Trophoblast cell (in vitro differentiated cells and primary cell): ENCODE measurements at regions not wholly inside any gene's neighbourhood (a gene's known extent, or its start where the extent isn't known, plus 50 kb on each side); places are given as distances from the start of the nearest gene placed in this dataset.
A peak's percentile ranks its signal among the peaks of the same experiment; 100 is the strongest.

Experiments
- DNase-seq, 2 donors: peaks; one replicate each; pipeline ENCODE4 v3.0.0-alpha.2; 2016
- H2AFZ ChIP-seq: 2 replicates; pipeline ENCODE4 v1.6.1; 2013; ENCODE audit warnings: low read length, moderate library complexity, mild to moderate bottlenecking; ENCODE audit not compliant: insufficient read depth, poor library complexity
- H2AK5ac ChIP-seq: 2 replicates; pipeline ENCODE4 v1.6.1; 2013; ENCODE audit warnings: mild to moderate bottlenecking, low read length
- H2BK120ac ChIP-seq: 2 replicates; pipeline ENCODE4 v1.6.1; 2013; ENCODE audit warnings: low read length, mild to moderate bottlenecking, moderate library complexity; ENCODE audit not compliant: insufficient read depth, poor library complexity
- H2BK12ac ChIP-seq: 2 replicates; pipeline ENCODE4 v1.6.1; 2013; ENCODE audit warnings: mild to moderate bottlenecking, low read length, moderate library complexity
- H2BK5ac ChIP-seq: 2 replicates; pipeline ENCODE4 v1.6.1; 2013; ENCODE audit warnings: low read length, low read depth, moderate library complexity, mild to moderate bottlenecking; ENCODE audit not compliant: poor library complexity
- H3K14ac ChIP-seq: 2 replicates; pipeline ENCODE4 v1.6.1; 2013; ENCODE audit warnings: mild to moderate bottlenecking, low read length
- H3K18ac ChIP-seq: 2 replicates; pipeline ENCODE4 v1.6.1; 2013; ENCODE audit warnings: mild to moderate bottlenecking, low read length
- H3K23ac ChIP-seq: 2 replicates; pipeline ENCODE4 v1.6.1; 2013; ENCODE audit warnings: low read length
- H3K27ac ChIP-seq: 2 replicates; pipeline ENCODE4 v1.5.1; 2013; ENCODE audit warnings: low read depth, mild to moderate bottlenecking, inconsistent platforms, low read length, moderate library complexity
- H3K27me3 ChIP-seq: 2 replicates; pipeline ENCODE4 v1.6.1; 2013; ENCODE audit warnings: inconsistent platforms, mild to moderate bottlenecking, low read length, moderate library complexity; ENCODE audit not compliant: insufficient read depth
- H3K36me3 ChIP-seq, 2 experiments: 1 replicate in 1 of 2; 2 replicates in 1 of 2; pipeline ENCODE4 v1.6.1; 2013; ENCODE audit warnings: low read length in 2 of 2, mild to moderate bottlenecking in 2 of 2, moderate library complexity in 1 of 2; ENCODE audit not compliant: insufficient read depth in 2 of 2, control insufficient read depth in 1 of 2
- H3K4ac ChIP-seq: 2 replicates; pipeline ENCODE4 v1.6.1; 2013; ENCODE audit warnings: low read depth, mild to moderate bottlenecking, low read length, moderate library complexity
- H3K4me1 ChIP-seq, 2 experiments: 1 replicate in 1 of 2; 2 replicates in 1 of 2; pipeline ENCODE4 v1.6.1; 2013; ENCODE audit warnings: low read length in 2 of 2, mild to moderate bottlenecking in 2 of 2, moderate library complexity in 1 of 2; ENCODE audit not compliant: insufficient read depth in 2 of 2, control insufficient read depth in 1 of 2
- H3K4me2 ChIP-seq: 2 replicates; pipeline ENCODE4 v1.6.1; 2013; ENCODE audit warnings: inconsistent platforms, mild to moderate bottlenecking, low read length, moderate library complexity
- H3K4me3 ChIP-seq: 2 replicates; pipeline ENCODE4 v1.5.1; 2013; ENCODE audit warnings: mild to moderate bottlenecking, low read depth, low read length, inconsistent platforms
- H3K79me1 ChIP-seq: one replicate; pipeline ENCODE4 v1.6.1; 2013; ENCODE audit warnings: low read length
- H3K79me2 ChIP-seq: 2 replicates; pipeline ENCODE4 v1.6.1; 2013; ENCODE audit warnings: low read length, mild to moderate bottlenecking; ENCODE audit not compliant: control insufficient read depth, insufficient read depth, poor library complexity
- H3K9ac ChIP-seq: 2 replicates; pipeline ENCODE4 v1.6.1; 2013; ENCODE audit warnings: mild to moderate bottlenecking, low read length
- H3K9me3 ChIP-seq: 2 replicates; pipeline ENCODE4 v1.6.1; 2013; ENCODE audit warnings: low read depth, mild to moderate bottlenecking, control low read depth, inconsistent platforms, low read length; ENCODE audit not compliant: insufficient read depth
- H4K12ac ChIP-seq: 2 replicates; pipeline ENCODE4 v1.6.1; 2013; ENCODE audit warnings: low read depth, mild to moderate bottlenecking, low read length, moderate library complexity
- H4K8ac ChIP-seq: 2 replicates; pipeline ENCODE4 v1.6.1; 2013; ENCODE audit warnings: low read depth, mild to moderate bottlenecking, low read length, moderate library complexity
- H4K91ac ChIP-seq: one replicate; pipeline ENCODE4 v1.6.1; 2013; ENCODE audit warnings: low read depth, mild to moderate bottlenecking, low read length, moderate library complexity
- WGBS: extraction: QIAGEN DNeasy Blood & Tissue Kit; methylation state at CpG from one replicate; pipeline ENCODE4 v1.1.7; 2013; ENCODE audit warnings: missing lambda C conversion rate; ENCODE audit not compliant: insufficient read length, insufficient coverage; ENCODE audit errors: extremely low coverage; 5-methylcytosine and 5-hydroxymethylcytosine counted together

- Histone ChIP-seq H3K4me1 (peaks cover 4 to 5% of the 10 kb centered on the region in 2 experiments), H2AK5ac (no peak overlapping the region), H4K8ac (peak overlapping the region; percentile 52), H4K12ac (no peak overlapping the region), H3K18ac (no peak overlapping the region), H3K79me1 (peaks cover 3% of the 10 kb centered on the region), H4K91ac (peak overlapping the region; percentile 57), H3K4me2 (no peak overlapping the region), H3K4ac (no peak overlapping the region), H3K36me3 (no peaks in the 10 kb centered on the region), H3K27me3 (no peaks in the 10 kb centered on the region), H3K9me3 (no peaks in the 10 kb centered on the region), H3K9ac (no peak overlapping the region), H3K14ac (peak overlapping the region; percentile 13), H3K4me3 (no peak overlapping the region), H2BK5ac (no peak overlapping the region), H2BK120ac (no peak overlapping the region), H3K27ac (no peak overlapping the region), H3K79me2 (no peaks in the 10 kb centered on the region), H2AFZ (no peak overlapping the region), H2BK12ac (peak overlapping the region; percentile 89), H3K23ac (no peak overlapping the region)
- WGBS: no CpG with 5 or more reads among the region's 8 CpGs
- DNase-seq: peak; percentile 53 to 57
These were observed 593.6 kb downstream of the BNC2 start for GRCh38 chr9:16276866-16277265.

- Histone ChIP-seq H3K36me3 (no peaks in the 10 kb centered on the region), H3K23ac (no peak overlapping the region), H3K27ac (no peak overlapping the region), H3K9ac (no peak overlapping the region), H4K12ac (no peak overlapping the region), H2AK5ac (no peak overlapping the region), H3K4ac (no peak overlapping the region), H4K91ac (peak overlapping the region; percentile 14), H3K14ac (no peak overlapping the region), H3K4me2 (no peak overlapping the region), H2BK12ac (peak overlapping the region; percentile 70), H3K18ac (no peak overlapping the region), H3K79me2 (no peaks in the 10 kb centered on the region), H3K79me1 (peaks cover 5% of the 10 kb centered on the region), H3K9me3 (no peaks in the 10 kb centered on the region), H2BK5ac (no peak overlapping the region), H4K8ac (no peak overlapping the region), H2AFZ (no peak overlapping the region), H3K4me1 (peaks cover 7 to 9% of the 10 kb centered on the region in 2 experiments), H2BK120ac (no peak overlapping the region), H3K4me3 (no peak overlapping the region), H3K27me3 (no peaks in the 10 kb centered on the region)
- no CpG with 5 or more reads among the region's 8 CpGs for WGBS
- DNase-seq: no peak
These were observed 593.0 kb downstream of the BNC2 start for GRCh38 chr9:16277471-16277960.

GRCh38 chr9:16278326-16278999 lies 592.0 kb downstream of the BNC2 start:
- no CpG with 5 or more reads among the region's 13 CpGs for WGBS
- no peak overlapping the region for H3K14ac ChIP-seq

GRCh38 chr9:16281707-16282106 lies 588.8 kb downstream of the BNC2 start:
- H3K23ac ChIP-seq: no peak overlapping the region
- H3K79me2 ChIP-seq: no peaks in the 10 kb centered on the region
- H3K18ac ChIP-seq: peak overlapping the region; percentile 50
- H4K8ac ChIP-seq: no peak overlapping the region
- H3K4me1 ChIP-seq: peaks cover 7 to 9% of the 10 kb centered on the region in 2 experiments
- peak overlapping the region; percentile 54 for H4K91ac ChIP-seq
- H2AK5ac ChIP-seq: no peak overlapping the region
- no peak overlapping the region for H4K12ac ChIP-seq
- peak overlapping the region; percentile 50 for H3K14ac ChIP-seq
- peak overlapping the region; percentile 11 for H2BK5ac ChIP-seq
- no peak overlapping the region for H3K4me3 ChIP-seq
- no peak overlapping the region for H3K9ac ChIP-seq
- WGBS: no CpG with 5 or more reads among the region's 5 CpGs
- H2BK120ac ChIP-seq: peak overlapping the region; percentile 75
- peaks cover 2% of the 10 kb centered on the region for H3K9me3 ChIP-seq
- no peak overlapping the region for H3K4ac ChIP-seq
- H3K4me2 ChIP-seq: no peak overlapping the region
- no peak overlapping the region for H3K27ac ChIP-seq
- peaks cover 5% of the 10 kb centered on the region for H3K79me1 ChIP-seq
- no peak overlapping the region for H2AFZ ChIP-seq
- no peaks in the 10 kb centered on the region for H3K27me3 ChIP-seq
- peak; percentile 33 to 84 for DNase-seq
- no peaks in the 10 kb centered on the region for H3K36me3 ChIP-seq
- peak overlapping the region; percentile 79 for H2BK12ac ChIP-seq

More at GRCh38 chr9:16278326-16278999, 592.0 kb downstream of the BNC2 start:
- Histone ChIP-seq H3K23ac (no peak overlapping the region), H2AFZ (no peak overlapping the region), H2AK5ac (no peak overlapping the region), H4K8ac (no peak overlapping the region), H3K18ac (no peak overlapping the region), H3K9me3 (no peaks in the 10 kb centered on the region), H4K12ac (no peak overlapping the region), H2BK12ac (no peak overlapping the region), H3K4me2 (no peak overlapping the region), H3K4ac (no peak overlapping the region), H3K4me3 (no peak overlapping the region), H2BK5ac (no peak overlapping the region), H3K27ac (no peak overlapping the region), H3K9ac (no peak overlapping the region), H3K79me1 (peaks cover 5% of the 10 kb centered on the region), H2BK120ac (no peak overlapping the region), H3K79me2 (no peaks in the 10 kb centered on the region), H3K4me1 (peaks cover 7 to 9% of the 10 kb centered on the region in 2 experiments), H3K27me3 (no peaks in the 10 kb centered on the region), H3K36me3 (no peaks in the 10 kb centered on the region), H4K91ac (no peak overlapping the region)
- no peak for DNase-seq
